ENCODE measurements at regions not wholly inside any gene's neighbourhood (a gene's known extent, or its start where the extent isn't known, plus 50 kb on each side); places are given as distances from the start of the nearest gene placed in this dataset. TPM values are rescaled to one million over a fixed set of nuclear protein-coding genes. Genes with fewer than 3 reads are reported as not detected.

DNA sequence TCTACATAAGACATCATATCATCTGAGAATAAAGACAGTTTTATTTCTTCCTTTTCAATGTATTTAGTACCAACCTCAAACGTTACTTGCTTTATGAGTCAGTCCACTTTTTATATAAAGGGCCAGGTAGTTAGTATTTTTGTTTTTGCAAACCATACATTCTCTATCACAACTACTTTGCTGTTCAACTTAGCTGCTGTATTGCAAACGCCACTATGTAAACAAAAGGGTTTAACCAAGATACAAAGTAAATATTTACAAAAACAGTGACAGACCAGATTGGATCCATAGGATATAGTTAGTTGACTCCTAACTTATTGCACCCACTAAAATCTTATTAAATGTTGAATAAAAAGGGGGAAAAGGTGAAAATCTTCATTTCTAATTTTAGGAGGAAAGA, 87.7 kb upstream of the FOXG1 start:
- DNase-seq (no peak), ATAC-seq (no peak)
- Mint-ChIP-seq H3K4me1 (no peaks in the 10 kb centered on the region), H3K27me3 (no peaks in the 10 kb centered on the region), H3K9me3 (ENCODE audit: low read depth) (peaks cover 16% of the 10 kb centered on the region), H3K36me3 (ENCODE audit: low read depth) (no peaks in the 10 kb centered on the region), H3K4me3 (no peak overlapping the region), H3K27ac (no peak overlapping the region)
- CTCF ChIA-PET = no interaction called here
- POLR2A ChIA-PET = no interaction called here
- intact Hi-C loops (cut with DNase I, micrococcal nuclease) = no loop called here

DNA sequence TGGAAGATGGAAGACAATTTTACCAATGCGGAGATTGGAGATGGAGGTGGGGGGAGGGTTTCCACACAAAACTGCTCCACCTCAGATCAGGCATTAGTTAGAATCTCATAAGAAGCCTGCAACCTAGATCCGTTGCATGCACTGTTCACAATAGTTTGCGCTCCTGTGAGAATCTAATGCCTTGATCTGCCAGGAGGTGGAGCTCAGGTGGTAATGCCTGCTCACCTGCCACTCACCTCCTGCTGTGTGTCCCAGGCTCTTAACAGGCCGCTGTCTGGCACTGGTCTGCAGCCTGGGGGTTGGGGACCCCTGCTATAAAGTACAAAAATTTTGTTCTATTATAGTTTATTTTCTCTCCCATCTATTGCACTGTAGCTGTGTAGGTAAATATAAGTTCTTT, 84.9 kb upstream of the FOXG1 start:
- Mint-ChIP-seq H3K4me1 (no peaks in the 10 kb centered on the region), H3K9me3 (ENCODE audit: low read depth) (peaks cover 14% of the 10 kb centered on the region), H3K4me3 (no peak overlapping the region), H3K27ac (no peak overlapping the region), H3K36me3 (ENCODE audit: low read depth) (no peaks in the 10 kb centered on the region), H3K27me3 (no peaks in the 10 kb centered on the region)
- intact Hi-C loops (cut with DNase I, micrococcal nuclease) = no loop called here
- ChIA-PET CTCF (no interaction called here), POLR2A (no interaction called here)
- no peak for ATAC-seq
- no peak for DNase-seq

DNA sequence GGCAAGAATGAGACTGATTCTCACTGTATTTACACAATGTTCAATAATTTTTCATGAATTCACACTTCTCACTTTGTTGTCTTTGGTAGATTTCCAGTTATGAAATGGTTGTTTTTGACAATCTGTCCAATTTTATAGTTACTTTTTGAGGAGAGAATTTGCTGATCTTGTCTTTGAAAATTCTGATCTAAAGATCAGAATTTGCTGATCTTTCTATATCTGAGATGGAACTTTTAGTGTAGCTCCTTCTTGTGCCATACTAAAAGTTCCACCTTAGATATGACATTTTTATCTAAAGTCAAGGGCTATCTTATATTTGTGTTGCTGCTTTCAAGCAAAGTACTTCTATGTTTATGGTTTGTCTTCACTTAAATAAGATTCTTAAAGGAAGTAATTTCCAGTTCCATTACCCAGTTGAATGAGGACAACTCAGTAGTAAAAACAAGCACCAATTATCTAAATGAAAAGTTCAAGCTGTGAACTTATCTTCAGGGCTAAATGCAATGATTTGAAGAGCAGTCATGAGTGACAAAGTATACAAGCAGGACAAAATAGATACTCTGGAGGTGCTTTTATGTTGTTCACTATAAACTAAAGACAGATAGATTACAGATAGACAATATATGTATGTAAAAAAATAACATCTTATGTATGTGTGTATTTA, 76.4 kb upstream of the FOXG1 start:
- ChIA-PET POLR2A (no interaction called here), CTCF (interaction anchor here (0.6 kb wide), 1 partner anchor 1296 kb away, joined by 3 read pairs; no protein-coding TSS in a partner anchor)
- DNase-seq = no peak
- Mint-ChIP-seq H3K4me1 (no peaks in the 10 kb centered on the region), H3K36me3 (ENCODE audit: low read depth) (no peaks in the 10 kb centered on the region), H3K9me3 (ENCODE audit: low read depth) (peaks cover 3% of the 10 kb centered on the region), H3K27ac (no peak overlapping the region), H3K4me3 (no peak overlapping the region), H3K27me3 (no peaks in the 10 kb centered on the region)
- intact Hi-C loops (cut with DNase I, micrococcal nuclease) = no loop called here
- ATAC-seq = no peak

DNA sequence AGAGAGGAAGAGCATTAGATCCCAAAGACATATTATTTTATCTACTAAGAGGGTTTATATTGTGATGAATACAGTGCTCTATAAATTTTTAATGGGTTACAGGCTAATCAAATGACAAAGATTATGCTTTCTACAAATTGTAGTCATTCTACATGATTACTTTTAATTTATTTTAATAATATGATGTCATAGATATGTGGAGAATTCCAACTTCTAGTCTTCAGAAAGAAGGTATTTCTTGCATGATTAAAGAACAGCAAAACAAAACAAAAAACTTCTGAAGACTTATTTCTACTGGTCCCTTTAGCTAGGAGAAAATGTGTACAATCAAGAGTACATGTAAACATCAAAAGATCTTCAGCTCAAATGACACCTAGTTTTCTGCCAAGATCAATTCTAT, 71.5 kb upstream of the FOXG1 start:
- H3K27me3 Mint-ChIP-seq = no peaks in the 10 kb centered on the region
- intact Hi-C loops (cut with DNase I, micrococcal nuclease) = no loop called here
- ChIA-PET CTCF (no interaction called here), POLR2A (no interaction called here)
- DNase-seq (no peak), ATAC-seq (no peak)
- no peak overlapping the region for H3K27ac Mint-ChIP-seq
- no peak overlapping the region for H3K4me3 Mint-ChIP-seq
- peaks cover 5% of the 10 kb centered on the region for H3K9me3 Mint-ChIP-seq (ENCODE audit: low read depth)
- no peaks in the 10 kb centered on the region for H3K36me3 Mint-ChIP-seq (ENCODE audit: low read depth)
- no peaks in the 10 kb centered on the region for H3K4me1 Mint-ChIP-seq

DNA sequence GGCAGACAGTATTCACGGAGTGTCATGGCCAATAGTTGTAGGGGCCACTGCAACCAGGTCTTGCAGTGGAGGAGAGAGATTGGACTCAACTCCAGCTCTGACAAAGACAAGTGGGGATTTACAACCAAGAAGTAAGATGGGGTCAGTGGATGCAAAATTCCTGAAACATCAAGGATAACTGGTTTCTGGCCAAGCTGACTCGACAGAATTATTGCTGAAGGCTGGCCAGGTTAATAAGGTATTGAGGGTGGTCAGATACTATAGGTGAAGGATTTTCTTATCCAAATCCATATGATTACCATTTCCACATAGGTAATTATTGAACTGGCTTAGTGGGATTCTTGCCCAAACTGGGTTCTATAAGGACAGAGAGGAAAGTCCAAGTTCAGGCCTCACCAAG, 64.9 kb upstream of the FOXG1 start:
- H3K9me3 Mint-ChIP-seq (ENCODE audit: low read depth) = peaks cover 2% of the 10 kb centered on the region
- ChIA-PET POLR2A (no interaction called here), CTCF (no interaction called here)
- DNase-seq = no peak
- H3K27ac Mint-ChIP-seq = no peak overlapping the region
- intact Hi-C loops (cut with DNase I, micrococcal nuclease) = no loop called here
- no peaks in the 10 kb centered on the region for H3K4me1 Mint-ChIP-seq
- H3K36me3 Mint-ChIP-seq (ENCODE audit: low read depth) = no peaks in the 10 kb centered on the region
- H3K27me3 Mint-ChIP-seq = no peaks in the 10 kb centered on the region
- no peak overlapping the region for H3K4me3 Mint-ChIP-seq
- no peak for ATAC-seq

DNA sequence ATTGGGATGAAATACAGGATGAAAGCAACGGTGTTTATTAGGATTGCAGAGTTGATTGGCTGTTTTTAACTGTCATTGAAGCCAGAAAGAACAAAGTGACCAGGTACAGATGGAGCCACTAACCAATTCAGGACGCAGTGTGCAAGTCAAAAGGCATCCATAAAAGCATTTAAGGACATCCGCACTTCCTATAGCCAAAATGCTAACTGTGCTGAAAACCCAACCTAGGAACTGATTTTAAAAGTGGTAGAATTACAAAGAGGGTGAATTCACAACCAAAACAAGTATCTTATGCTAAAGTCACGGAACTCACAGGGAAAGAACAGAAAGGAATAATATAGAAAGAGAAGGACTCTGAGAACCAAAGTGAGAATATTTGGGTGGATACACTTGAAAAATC, 63.1 kb upstream of the FOXG1 start:
- POLR2A ChIA-PET = no interaction called here
- CTCF ChIA-PET = no interaction called here
- no peaks in the 10 kb centered on the region for H3K36me3 Mint-ChIP-seq (ENCODE audit: low read depth)
- DNase-seq = no peak
- no peaks in the 10 kb centered on the region for H3K4me1 Mint-ChIP-seq
- ATAC-seq = no peak
- H3K27ac Mint-ChIP-seq = no peak overlapping the region
- no peak overlapping the region for H3K4me3 Mint-ChIP-seq
- intact Hi-C loops (cut with DNase I, micrococcal nuclease) = no loop called here
- peaks cover 2% of the 10 kb centered on the region for H3K9me3 Mint-ChIP-seq (ENCODE audit: low read depth)
- no peaks in the 10 kb centered on the region for H3K27me3 Mint-ChIP-seq

DNA sequence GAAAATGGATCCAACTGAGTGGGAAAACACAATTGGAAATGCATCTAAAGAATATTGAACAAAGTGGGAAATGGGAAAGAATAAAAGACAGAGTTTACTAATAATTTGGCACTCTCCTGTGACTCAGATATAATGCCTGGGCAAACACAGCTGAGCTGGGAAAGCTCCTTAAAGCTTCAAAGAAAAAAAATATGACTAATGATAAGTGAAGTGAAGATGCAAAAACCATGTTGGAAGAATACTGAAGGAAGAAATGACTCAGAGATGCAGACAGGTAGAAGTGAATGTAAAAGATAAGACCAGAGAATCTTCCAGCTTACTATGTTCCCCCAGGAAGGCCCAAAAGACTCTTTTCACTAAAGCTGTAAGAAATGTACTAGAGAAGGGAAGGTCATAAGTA, 62.4 kb upstream of the FOXG1 start:
- ChIA-PET CTCF (no interaction called here), POLR2A (no interaction called here)
- H3K4me3 Mint-ChIP-seq = no peak overlapping the region
- no peak overlapping the region for H3K27ac Mint-ChIP-seq
- ATAC-seq (no peak), DNase-seq (no peak)
- intact Hi-C loops (cut with DNase I, micrococcal nuclease) = no loop called here
- H3K9me3 Mint-ChIP-seq (ENCODE audit: low read depth) = peaks cover 2% of the 10 kb centered on the region
- H3K36me3 Mint-ChIP-seq (ENCODE audit: low read depth) = no peaks in the 10 kb centered on the region
- no peaks in the 10 kb centered on the region for H3K27me3 Mint-ChIP-seq
- H3K4me1 Mint-ChIP-seq = no peaks in the 10 kb centered on the region

DNA sequence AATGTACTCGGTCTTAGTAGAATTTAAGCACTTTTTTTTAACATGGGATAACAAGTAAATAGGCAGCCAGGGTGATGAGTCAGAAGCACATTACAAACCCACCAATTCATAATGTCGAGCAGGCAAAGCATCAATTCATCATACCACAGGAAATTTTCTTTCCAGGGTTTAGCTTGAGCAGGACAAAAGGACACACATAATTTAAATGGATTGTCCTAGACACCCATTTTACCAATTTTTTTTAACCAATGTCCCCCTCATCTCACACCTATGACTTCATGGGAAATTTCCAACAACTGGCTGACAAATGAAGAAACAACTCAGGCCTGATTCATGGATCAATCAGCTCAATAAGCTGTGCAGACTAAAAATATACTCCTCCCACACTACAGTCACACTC, 58.8 kb upstream of the FOXG1 start:
- ChIA-PET POLR2A (no interaction called here), CTCF (no interaction called here)
- Mint-ChIP-seq H3K4me3 (no peak overlapping the region), H3K36me3 (ENCODE audit: low read depth) (no peaks in the 10 kb centered on the region), H3K27ac (no peak overlapping the region), H3K9me3 (ENCODE audit: low read depth) (peaks cover 7% of the 10 kb centered on the region), H3K27me3 (no peaks in the 10 kb centered on the region), H3K4me1 (no peaks in the 10 kb centered on the region)
- intact Hi-C loops (cut with DNase I, micrococcal nuclease) = no loop called here
- DNase-seq (no peak), ATAC-seq (no peak)

DNA sequence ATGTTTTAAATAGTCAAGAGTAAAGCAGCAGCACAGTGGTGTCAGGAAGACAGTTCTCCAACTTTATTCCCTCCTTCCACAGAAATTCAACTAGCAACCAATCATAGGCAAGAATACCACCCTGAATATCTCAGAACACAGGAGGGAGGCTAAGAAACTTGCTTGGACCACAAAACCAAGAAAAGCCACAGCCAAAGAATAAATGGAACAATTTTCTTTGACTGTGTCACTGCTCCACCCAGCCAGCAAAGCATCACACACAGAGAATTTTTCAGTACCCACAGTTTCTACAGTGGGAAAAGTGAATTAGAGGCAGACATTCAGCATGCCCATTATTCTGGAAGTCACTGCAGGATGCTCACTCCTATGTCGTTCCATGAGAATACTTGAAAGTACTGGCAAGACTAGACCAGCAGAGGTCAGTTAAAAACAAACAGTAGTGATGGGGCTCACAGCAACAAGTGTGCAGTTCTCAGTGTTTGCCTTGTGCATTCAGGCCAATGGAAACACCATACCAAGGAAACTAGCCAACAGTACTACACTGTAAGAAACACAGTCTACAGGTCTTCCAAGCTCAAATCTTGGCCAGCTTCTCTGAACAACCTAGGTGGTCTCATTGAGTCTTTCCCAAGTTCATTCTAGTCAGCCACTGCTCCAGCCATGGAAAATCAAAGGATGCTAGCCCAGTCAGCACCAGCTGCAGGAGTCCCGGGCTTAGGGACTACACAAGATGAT, 56.8 kb upstream of the FOXG1 start:
- H3K27ac Mint-ChIP-seq = no peak overlapping the region
- peaks cover 5% of the 10 kb centered on the region for H3K9me3 Mint-ChIP-seq (ENCODE audit: low read depth)
- H3K4me1 Mint-ChIP-seq = no peaks in the 10 kb centered on the region
- intact Hi-C loops (cut with DNase I, micrococcal nuclease) = no loop called here
- no peak overlapping the region for H3K4me3 Mint-ChIP-seq
- no peak for ATAC-seq
- no peaks in the 10 kb centered on the region for H3K27me3 Mint-ChIP-seq
- CTCF ChIA-PET = no interaction called here
- no peaks in the 10 kb centered on the region for H3K36me3 Mint-ChIP-seq (ENCODE audit: low read depth)
- no peak for DNase-seq
- POLR2A ChIA-PET = no interaction called here

Small RNA genes in the stretch of these regions (microRNA-seq; reads per million reads assigned to microRNA genes)
- gene MIR3171 (ENCODE audit: borderline replicate concordance) = not detected
- gene MIR4307 (ENCODE audit: borderline replicate concordance) = not detected

Data from activated CD4-positive, alpha-beta T cell treated with anti-CD3 and anti-CD28 coated beads for 36 hours (primary cell).